ENCODE measurements at regions not wholly inside any gene's neighbourhood (a gene's known extent, or its start where the extent isn't known, plus 50 kb on each side); places are given as distances from the start of the nearest gene placed in this dataset.

DNA sequence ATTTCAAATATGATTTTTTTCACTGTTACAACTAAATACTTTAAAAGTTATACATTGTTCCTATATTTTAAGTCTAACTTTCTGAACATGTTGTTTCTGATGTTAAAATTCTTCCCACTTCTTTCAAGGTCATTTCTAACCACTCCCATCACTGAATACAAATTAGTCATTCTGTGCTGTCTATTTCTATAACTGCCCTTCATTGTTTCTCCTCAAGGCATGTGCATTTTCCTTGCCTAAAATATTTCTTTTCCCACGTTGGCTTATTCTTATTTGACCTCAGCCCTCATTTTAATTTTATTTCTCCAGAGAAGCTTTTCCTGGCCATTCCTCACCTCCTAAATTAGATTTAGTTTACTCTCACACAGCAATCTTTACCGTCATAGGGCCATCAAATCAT is 198.9 kb upstream of the GULP1 start:
- no peak for TF ChIP-seq CTCF (IDR thresholded peaks at IDR 0.05; ENCODE audit: insufficient read depth, low read length, poor library complexity, severe bottlenecking)
- H3K36me3 ChIP-seq (ENCODE audit: control insufficient read depth, insufficient read depth, low read length) = no peaks in the 10 kb centered on the region
- no peaks in the 10 kb centered on the region for H3K27me3 ChIP-seq (replicated peaks; ENCODE audit: control insufficient read depth, insufficient read depth, low read length)
- H3K4me3 ChIP-seq (replicated peaks; ENCODE audit: low read depth, low read length) = no peak overlapping the region
- no peak for DNase-seq (ENCODE audit: extremely low read depth, insufficient read length)

GRCh38 chr2:188096910-188097309 is 194.8 kb upstream of the GULP1 start:
- H3K36me3 ChIP-seq (ENCODE audit: control insufficient read depth, insufficient read depth, low read length) = no peaks in the 10 kb centered on the region
- no peak for DNase-seq (ENCODE audit: extremely low read depth, insufficient read length)
- H3K4me3 ChIP-seq (replicated peaks; ENCODE audit: low read depth, low read length) = no peak overlapping the region
- no peak for TF ChIP-seq CTCF (IDR thresholded peaks at IDR 0.05; ENCODE audit: insufficient read depth, low read length, poor library complexity, severe bottlenecking)
- H3K27me3 ChIP-seq (replicated peaks; ENCODE audit: control insufficient read depth, insufficient read depth, low read length) = no peaks in the 10 kb centered on the region

DNA sequence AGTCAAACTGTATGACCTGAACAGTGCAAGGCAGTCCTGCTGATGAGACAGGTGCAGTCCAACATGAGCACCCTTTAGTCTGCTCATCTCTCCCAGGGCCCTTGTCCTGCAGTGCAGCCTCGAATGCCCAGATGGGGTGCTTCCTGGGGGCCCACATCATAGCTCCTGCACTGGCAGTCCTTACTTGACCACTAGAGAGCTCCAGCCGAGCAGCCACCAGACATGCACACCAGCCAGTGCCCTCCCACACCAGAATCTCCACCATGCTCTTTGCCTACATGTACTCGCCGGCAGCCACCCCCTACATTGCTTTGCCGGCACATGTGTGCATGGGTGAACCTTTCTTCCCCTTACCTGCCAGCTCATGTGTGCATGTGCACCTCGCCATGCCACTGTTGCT is 188.8 kb upstream of the GULP1 start:
- Histone ChIP-seq H3K36me3 (ENCODE audit: control insufficient read depth, insufficient read depth, low read length) (no peaks in the 10 kb centered on the region), H3K4me3 (replicated peaks; ENCODE audit: low read depth, low read length) (no peak overlapping the region), H3K27me3 (replicated peaks; ENCODE audit: control insufficient read depth, insufficient read depth, low read length) (no peaks in the 10 kb centered on the region)
- no peak for DNase-seq (ENCODE audit: extremely low read depth, insufficient read length)
- no peak for TF ChIP-seq CTCF (IDR thresholded peaks at IDR 0.05; ENCODE audit: insufficient read depth, low read length, poor library complexity, severe bottlenecking)

DNA sequence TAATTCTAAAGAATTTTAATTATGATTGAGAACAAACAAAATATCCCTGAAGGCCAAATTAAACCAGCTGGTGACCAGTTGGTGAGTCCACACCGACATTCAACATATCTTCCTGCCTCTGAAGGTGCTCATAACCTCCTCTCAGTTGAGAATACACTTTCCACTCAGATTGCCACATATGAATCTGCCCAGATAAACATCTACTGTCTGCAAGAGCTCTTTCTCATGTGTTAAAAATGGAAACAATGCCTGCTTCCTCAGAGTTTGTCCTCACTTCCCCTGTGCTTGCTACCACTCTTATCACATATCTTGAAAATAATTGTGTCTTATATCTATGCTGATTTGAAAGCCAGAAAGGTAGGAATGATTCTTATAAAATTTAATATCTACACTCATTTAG is 177.7 kb upstream of the GULP1 start:
- TF ChIP-seq CTCF (IDR thresholded peaks at IDR 0.05; ENCODE audit: insufficient read depth, low read length, poor library complexity, severe bottlenecking) = no peak
- no peak overlapping the region for H3K4me3 ChIP-seq (replicated peaks; ENCODE audit: low read depth, low read length)
- no peaks in the 10 kb centered on the region for H3K36me3 ChIP-seq (ENCODE audit: control insufficient read depth, insufficient read depth, low read length)
- DNase-seq (ENCODE audit: extremely low read depth, insufficient read length) = no peak
- no peaks in the 10 kb centered on the region for H3K27me3 ChIP-seq (replicated peaks; ENCODE audit: control insufficient read depth, insufficient read depth, low read length)

DNA sequence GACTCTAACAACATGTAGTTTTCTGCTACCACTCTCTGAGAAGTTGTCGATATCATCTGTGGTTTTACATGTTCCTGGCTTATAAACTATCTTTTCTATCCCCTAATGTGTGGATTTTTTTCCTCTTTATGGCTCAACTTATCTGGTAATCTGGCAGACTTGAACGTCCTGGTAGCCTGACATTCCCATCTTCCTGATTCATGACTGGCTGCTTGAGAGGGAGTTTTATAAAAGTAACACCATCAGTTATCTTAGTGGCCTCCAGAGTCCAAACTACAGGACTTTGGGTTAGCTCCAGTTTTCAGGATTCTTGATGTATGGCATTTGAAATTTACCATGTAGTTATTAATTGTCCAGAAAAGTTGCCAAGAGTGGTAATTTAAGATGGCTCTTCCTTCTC is 174.0 kb upstream of the GULP1 start:
- Histone ChIP-seq H3K36me3 (ENCODE audit: control insufficient read depth, insufficient read depth, low read length) (no peaks in the 10 kb centered on the region), H3K27me3 (replicated peaks; ENCODE audit: control insufficient read depth, insufficient read depth, low read length) (no peaks in the 10 kb centered on the region), H3K4me3 (replicated peaks; ENCODE audit: low read depth, low read length) (no peak overlapping the region)
- no peak for DNase-seq (ENCODE audit: extremely low read depth, insufficient read length)
- no peak for TF ChIP-seq CTCF (IDR thresholded peaks at IDR 0.05; ENCODE audit: insufficient read depth, low read length, poor library complexity, severe bottlenecking)

DNA sequence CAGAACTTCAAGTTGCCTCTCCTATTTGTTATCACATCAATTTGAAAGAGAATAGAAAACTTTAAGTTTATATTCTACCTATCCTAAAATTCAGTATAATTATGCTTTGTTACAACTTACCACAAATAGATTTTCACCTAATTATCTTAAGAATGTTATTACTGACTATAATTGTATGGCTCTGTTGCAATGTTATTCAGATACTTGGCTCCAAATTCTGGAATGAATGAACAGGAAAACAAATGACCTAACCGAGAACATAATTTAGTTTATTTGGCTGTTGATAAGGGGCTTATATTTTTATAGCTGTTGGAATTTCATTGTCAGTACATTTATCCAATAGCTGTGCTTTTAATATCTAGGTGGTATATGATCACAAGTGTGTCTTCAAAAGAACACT is 173.2 kb upstream of the GULP1 start:
- no peak for DNase-seq (ENCODE audit: extremely low read depth, insufficient read length)
- Histone ChIP-seq H3K4me3 (replicated peaks; ENCODE audit: low read depth, low read length) (no peak overlapping the region), H3K27me3 (replicated peaks; ENCODE audit: control insufficient read depth, insufficient read depth, low read length) (no peaks in the 10 kb centered on the region), H3K36me3 (ENCODE audit: control insufficient read depth, insufficient read depth, low read length) (no peaks in the 10 kb centered on the region)
- TF ChIP-seq CTCF (IDR thresholded peaks at IDR 0.05; ENCODE audit: insufficient read depth, low read length, poor library complexity, severe bottlenecking) = no peak
